DOHH2 (cell line): ENCODE measurements at regions not wholly inside any gene's neighbourhood (a gene's known extent, or its start where the extent isn't known, plus 50 kb on each side); places are given as distances from the start of the nearest gene placed in this dataset.

Experiments
- H3F3A ChIP-seq: fragments of 200-600 bp; sonication (generic), shearing (Covaris generic); 2 replicates; pipeline ENCODE4 v1.6.0; 2016; ENCODE audit warnings: antibody characterized with exemption, mild to moderate bottlenecking; ENCODE audit not compliant: control insufficient read depth, insufficient read depth
- H3K27ac ChIP-seq: fragments of 200-600 bp; sonication (generic); 2 replicates; pipeline ENCODE4 v1.5.1; 2014; ENCODE audit warnings: low read depth, mild to moderate bottlenecking, low read length, moderate library complexity
- H3K27me3 ChIP-seq: fragments of 200-600 bp; sonication (generic); 2 replicates; pipeline ENCODE4 v1.6.1; 2014; ENCODE audit warnings: mild to moderate bottlenecking, low read length, mixed read lengths; ENCODE audit not compliant: control insufficient read depth
- H3K36me3 ChIP-seq: fragments of 200-600 bp; sonication (generic); 2 replicates; pipeline ENCODE4 v1.6.1; 2014; ENCODE audit warnings: mild to moderate bottlenecking, low read length, moderate library complexity, mixed read lengths; ENCODE audit not compliant: control insufficient read depth
- H3K4me1 ChIP-seq: fragments of 200-600 bp; sonication (generic); 2 replicates; pipeline ENCODE4 v1.6.1; 2014; ENCODE audit warnings: mild to moderate bottlenecking, low read length, mixed read lengths; ENCODE audit not compliant: control insufficient read depth
- H3K4me2 ChIP-seq: fragments of 200-600 bp; sonication (generic); 2 replicates; pipeline ENCODE4 v1.6.0; 2014; ENCODE audit warnings: mild to moderate bottlenecking, low read length, moderate library complexity
- H3K4me3 ChIP-seq: fragments of 200-600 bp; sonication (generic); 2 replicates; pipeline ENCODE4 v1.5.1; 2014; ENCODE audit warnings: mild to moderate bottlenecking, low read length, mixed read lengths
- H3K79me2 ChIP-seq: fragments of 200-600 bp; sonication (generic); 2 replicates; pipeline ENCODE4 v1.6.1; 2014; ENCODE audit warnings: mild to moderate bottlenecking, low read length, mixed read lengths; ENCODE audit not compliant: control insufficient read depth
- H3K9me2 ChIP-seq: fragments of 200-600 bp; sonication (generic); replicated peaks from 2 replicates; pipeline ENCODE4 v1.6.1; 2014; ENCODE audit warnings: mild to moderate bottlenecking, low read length, mixed read lengths; ENCODE audit not compliant: control insufficient read depth
- H3K9me3 ChIP-seq: fragments of 200-600 bp; sonication (generic); 2 replicates; pipeline ENCODE4 v1.6.1; 2014; ENCODE audit warnings: antibody characterized with exemption, low read length, mixed read lengths; ENCODE audit not compliant: control insufficient read depth, insufficient read depth
- H4K20me1 ChIP-seq: fragments of 200-600 bp; sonication (generic); 2 replicates; pipeline ENCODE4 v1.6.0; 2014; ENCODE audit warnings: low read depth, mild to moderate bottlenecking, antibody characterized with exemption, low read length, moderate library complexity; ENCODE audit not compliant: control insufficient read depth, insufficient read depth
- EZH2phosphoT487 ChIP-seq: fragments of 200-600 bp; sonication (generic); IDR thresholded peaks from 2 replicates; pipeline ENCODE4 v1.6.1; 2017; ENCODE audit warnings: borderline replicate concordance, mild to moderate bottlenecking, antibody characterized with exemption, low read length, moderate library complexity, mixed read lengths
- TF ChIP-seq, protein P1 (sequence below): fragments of 200-600 bp; sonication (generic); IDR thresholded peaks from one replicate; pipeline ENCODE4 v1.5.1; 2014; ENCODE audit warnings: antibody characterized with exemption, mild to moderate bottlenecking, low read depth, low read length; ENCODE audit not compliant: poor library complexity, severe bottlenecking

DNA sequence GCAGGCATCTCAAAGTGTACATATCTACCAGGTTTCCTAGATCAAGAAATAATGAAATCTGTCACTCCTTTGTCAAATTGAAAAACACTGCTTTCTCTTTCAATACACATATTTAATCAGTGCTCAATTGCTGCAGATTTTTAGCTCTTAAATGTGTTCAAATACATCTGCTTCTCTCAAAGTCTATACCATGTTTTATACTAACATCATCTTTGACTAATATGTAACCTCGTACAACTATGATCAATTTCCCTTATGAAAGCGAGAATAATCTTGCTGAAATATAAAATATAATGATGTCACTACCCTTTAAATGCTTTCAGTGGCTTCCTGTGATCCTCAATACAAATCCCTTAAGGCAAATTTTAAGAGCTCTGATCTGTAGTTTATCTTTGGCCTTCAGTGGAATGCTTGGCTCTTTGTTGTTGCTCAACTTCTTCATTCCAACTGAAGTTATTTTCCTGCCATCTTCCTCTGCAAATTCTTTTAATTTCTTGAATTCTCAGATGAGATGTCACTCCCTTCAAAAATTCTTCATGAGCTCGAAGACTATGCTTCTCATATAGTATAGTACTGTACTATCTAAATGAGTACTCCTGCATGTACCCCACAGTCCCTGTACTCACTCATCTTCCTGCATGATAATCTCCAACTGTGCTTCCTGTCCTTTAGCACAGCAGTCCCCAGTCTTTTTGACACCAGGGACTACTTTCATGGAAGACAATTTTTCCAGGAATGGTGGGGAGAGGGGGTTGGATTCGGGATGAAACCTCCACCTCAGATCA is 545.1 kb upstream of the GJE1 start:
- Histone ChIP-seq H3K4me2 (no peak overlapping the region), H4K20me1 (no peaks in the 10 kb centered on the region), H3K9me2 (no peaks in the 10 kb centered on the region)

DNA sequence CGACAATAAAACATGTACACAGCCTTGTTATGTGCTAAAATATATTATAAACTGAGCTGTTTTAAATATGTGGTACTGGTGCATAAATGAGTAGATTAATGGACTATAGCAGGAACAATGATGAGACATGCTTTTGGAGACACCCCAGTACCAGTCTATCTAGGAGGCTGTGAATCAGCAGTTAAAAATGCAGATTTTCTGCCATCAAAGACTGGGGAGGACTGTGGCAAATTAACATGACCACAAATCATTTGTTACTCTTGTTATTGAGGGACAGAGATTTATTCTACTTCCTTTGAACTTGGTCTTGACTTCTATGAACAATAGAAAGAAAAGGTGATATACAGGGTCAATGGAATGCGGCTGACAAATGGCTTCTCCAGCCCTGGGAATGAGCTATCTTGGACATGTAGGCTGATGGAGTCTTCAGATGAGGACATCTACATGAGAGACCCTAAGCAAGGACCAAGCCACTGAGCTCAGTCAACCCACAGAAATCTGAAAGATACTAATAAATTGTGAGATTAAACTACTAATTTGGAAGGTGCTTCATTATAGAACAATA is 551.7 kb upstream of the GJE1 start:
- TF ChIP-seq, protein P1, sequence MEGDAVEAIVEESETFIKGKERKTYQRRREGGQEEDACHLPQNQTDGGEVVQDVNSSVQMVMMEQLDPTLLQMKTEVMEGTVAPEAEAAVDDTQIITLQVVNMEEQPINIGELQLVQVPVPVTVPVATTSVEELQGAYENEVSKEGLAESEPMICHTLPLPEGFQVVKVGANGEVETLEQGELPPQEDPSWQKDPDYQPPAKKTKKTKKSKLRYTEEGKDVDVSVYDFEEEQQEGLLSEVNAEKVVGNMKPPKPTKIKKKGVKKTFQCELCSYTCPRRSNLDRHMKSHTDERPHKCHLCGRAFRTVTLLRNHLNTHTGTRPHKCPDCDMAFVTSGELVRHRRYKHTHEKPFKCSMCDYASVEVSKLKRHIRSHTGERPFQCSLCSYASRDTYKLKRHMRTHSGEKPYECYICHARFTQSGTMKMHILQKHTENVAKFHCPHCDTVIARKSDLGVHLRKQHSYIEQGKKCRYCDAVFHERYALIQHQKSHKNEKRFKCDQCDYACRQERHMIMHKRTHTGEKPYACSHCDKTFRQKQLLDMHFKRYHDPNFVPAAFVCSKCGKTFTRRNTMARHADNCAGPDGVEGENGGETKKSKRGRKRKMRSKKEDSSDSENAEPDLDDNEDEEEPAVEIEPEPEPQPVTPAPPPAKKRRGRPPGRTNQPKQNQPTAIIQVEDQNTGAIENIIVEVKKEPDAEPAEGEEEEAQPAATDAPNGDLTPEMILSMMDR: no peak
- no peak for TF ChIP-seq EZH2phosphoT487
- Histone ChIP-seq H3K79me2 (no peaks in the 10 kb centered on the region), H3K9me3 (no peaks in the 10 kb centered on the region), H3K4me2 (no peak overlapping the region), H3K27ac (no peak overlapping the region), H3K9me2 (no peaks in the 10 kb centered on the region), H3K27me3 (no peaks in the 10 kb centered on the region), H3F3A (no peaks in the 10 kb centered on the region), H3K36me3 (no peaks in the 10 kb centered on the region), H3K4me1 (no peaks in the 10 kb centered on the region), H3K4me3 (no peak overlapping the region), H4K20me1 (no peaks in the 10 kb centered on the region)

More for the DNA sequence above, 545.1 kb upstream of the GJE1 start:
- no peaks in the 10 kb centered on the region for H3F3A ChIP-seq
- no peak for TF ChIP-seq EZH2phosphoT487
- TF ChIP-seq, protein P1: no peak
- no peak overlapping the region for H3K27ac ChIP-seq
- H3K27me3 ChIP-seq: no peaks in the 10 kb centered on the region
- no peaks in the 10 kb centered on the region for H3K79me2 ChIP-seq
- H3K4me3 ChIP-seq: no peak overlapping the region
- H3K36me3 ChIP-seq: no peaks in the 10 kb centered on the region
- no peaks in the 10 kb centered on the region for H3K4me1 ChIP-seq
- no peaks in the 10 kb centered on the region for H3K9me3 ChIP-seq

DNA sequence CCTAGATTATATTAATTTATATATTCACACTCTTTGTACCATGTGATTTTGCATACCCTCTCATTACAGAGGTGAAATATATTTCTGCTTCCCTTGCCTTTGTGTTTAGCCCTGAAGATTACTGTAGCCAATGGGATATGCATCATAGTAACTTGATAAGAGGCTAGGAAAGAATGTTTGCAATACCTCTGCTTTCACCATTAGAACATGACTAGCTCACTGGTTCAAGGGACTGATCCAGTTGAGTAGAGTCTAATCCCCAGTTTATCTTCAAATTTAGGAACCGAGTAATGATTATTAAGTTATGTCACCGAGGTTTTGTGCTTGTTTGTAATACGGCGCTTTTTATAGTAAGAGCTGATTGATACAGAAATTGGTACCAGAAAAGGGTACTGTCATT is 552.6 kb upstream of the GJE1 start:
- Histone ChIP-seq H3K27ac (no peak overlapping the region), H3K9me2 (no peaks in the 10 kb centered on the region), H3K27me3 (no peaks in the 10 kb centered on the region), H3K4me1 (no peaks in the 10 kb centered on the region), H3K36me3 (no peaks in the 10 kb centered on the region), H4K20me1 (no peaks in the 10 kb centered on the region), H3K79me2 (no peaks in the 10 kb centered on the region), H3K9me3 (no peaks in the 10 kb centered on the region), H3F3A (no peaks in the 10 kb centered on the region), H3K4me2 (no peak overlapping the region), H3K4me3 (no peak overlapping the region)
- no peak for TF ChIP-seq EZH2phosphoT487
- TF ChIP-seq, protein P1: no peak
